ENCODE measurements at regions not wholly inside any gene's neighbourhood (a gene's known extent, or its start where the extent isn't known, plus 50 kb on each side); places are given as distances from the start of the nearest gene placed in this dataset.

DNA sequence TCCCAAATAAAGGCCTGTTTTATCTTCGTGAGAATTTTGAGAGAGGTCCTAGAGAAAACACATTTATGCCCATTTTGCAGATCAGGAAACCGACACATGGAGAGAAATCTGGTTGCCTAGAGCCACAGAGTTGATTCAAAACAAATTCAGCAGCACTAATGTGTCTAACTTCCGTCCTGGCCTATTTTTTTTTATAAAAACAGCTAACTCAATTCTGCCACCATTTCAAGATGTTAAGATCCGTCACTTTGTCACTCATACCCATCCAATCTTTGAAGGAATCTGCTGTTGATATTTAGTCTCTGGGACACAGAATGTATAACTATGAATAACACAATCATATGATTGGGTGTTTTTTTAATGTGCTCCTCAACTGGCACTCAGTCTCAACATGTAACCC, 611.1 kb upstream of the ARID1B start:
- intact Hi-C loops (cut with micrococcal nuclease): loop anchor here in 1 of 2 donors (2.0 to 5.0 kb wide), 3 partner anchors 27 to 231 kb away; no protein-coding TSS in a partner anchor
- Mint-ChIP-seq H3K27me3 (peaks cover 0 to 3% (median 0%) of the 10 kb centered on the region in 5 donors), H3K4me3 (peak overlapping the region in 4 of 10 donors; percentile 21 to 68 (median 28)), H3K27ac (peak overlapping the region in 8 of 9 donors; percentile 9 to 89 (median 80)), H3K9me3 (no peaks in the 10 kb centered on the region), H3K36me3 (peaks cover 0 to 4% (median 0%) of the 10 kb centered on the region in 5 donors), H3K4me1 (peaks cover 9 to 65% (median 38%) of the 10 kb centered on the region in 7 donors)
- POLR2A ChIA-PET: no interaction called here
- Histone ChIP-seq H3K27ac (ENCODE audit: low read depth, low read length) (no peak overlapping the region), H3K36me3 (ENCODE audit: control insufficient read depth in 2 of 3, insufficient read depth in 3 of 3, low read length in 3 of 3) (no peaks in the 10 kb centered on the region), H3K9me3 (ENCODE audit: control insufficient read depth in 2 of 3, low read length in 3 of 3) (no peaks in the 10 kb centered on the region), H3K4me1 (ENCODE audit: control insufficient read depth in 2 of 2, insufficient read depth in 2 of 2, low read length in 2 of 2) (peaks cover 0 to 7% of the 10 kb centered on the region in 2 donors), H3K4me3 (ENCODE audit: low read length) (no peak overlapping the region), H3K27me3 (ENCODE audit: control insufficient read depth in 2 of 2, insufficient read depth in 2 of 2, low read length in 2 of 2) (no peaks in the 10 kb centered on the region)
- ATAC-seq (no peak), DNase-seq (peak in 3 of 9 donors; percentile 39 to 59 (median 43))
- CTCF ChIA-PET: no interaction called here

DNA sequence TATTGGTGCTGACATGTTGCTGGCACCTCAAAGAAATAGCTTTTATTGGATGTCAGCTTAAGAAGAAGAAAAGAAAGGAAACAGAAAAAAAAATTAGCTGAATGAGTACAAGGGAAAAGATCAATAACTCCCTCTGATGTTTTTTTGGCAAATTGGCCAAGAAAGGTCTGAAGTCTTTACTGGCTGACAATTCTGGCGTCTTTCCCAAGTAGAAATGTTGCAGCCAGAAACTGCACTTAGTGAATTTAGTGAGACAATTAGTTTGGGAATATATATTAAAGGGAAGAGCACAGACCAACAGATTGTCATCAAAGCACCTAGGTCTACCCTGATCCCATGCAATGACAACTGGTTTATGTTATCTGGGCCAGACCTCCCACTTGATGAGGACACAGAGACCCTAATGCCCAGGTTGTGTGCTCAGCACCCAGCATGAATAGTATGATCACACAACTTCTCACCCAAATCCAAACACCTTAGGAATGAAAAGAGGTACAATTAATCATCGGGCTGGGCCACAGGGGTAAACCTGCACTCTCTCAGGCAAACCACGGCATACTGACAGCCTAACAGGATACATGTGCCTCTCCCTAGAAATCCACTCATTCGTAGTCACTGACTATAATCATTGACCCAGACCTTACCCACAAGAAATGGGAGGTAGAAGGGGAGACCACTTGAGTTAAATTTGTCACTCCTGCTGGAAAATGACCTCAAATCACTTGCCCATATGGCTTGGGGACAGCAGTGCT, 612.3 kb upstream of the ARID1B start:
- Mint-ChIP-seq H3K27ac (peak overlapping the region in 5 of 9 donors; percentile 14 to 78 (median 56)), H3K9me3 (no peaks in the 10 kb centered on the region), H3K27me3 (peaks cover 0 to 3% (median 0%) of the 10 kb centered on the region in 5 donors), H3K36me3 (peaks cover 0 to 4% (median 0%) of the 10 kb centered on the region in 5 donors), H3K4me3 (peak overlapping the region in 1 of 10 donors; percentile 68), H3K4me1 (peaks cover 9 to 63% (median 38%) of the 10 kb centered on the region in 7 donors)
- Histone ChIP-seq H3K4me1 (ENCODE audit: control insufficient read depth in 2 of 2, insufficient read depth in 2 of 2, low read length in 2 of 2) (peaks cover 0 to 7% of the 10 kb centered on the region in 2 donors), H3K27ac (ENCODE audit: low read depth, low read length) (no peak overlapping the region), H3K4me3 (ENCODE audit: low read length) (no peak overlapping the region), H3K27me3 (ENCODE audit: control insufficient read depth in 2 of 2, insufficient read depth in 2 of 2, low read length in 2 of 2) (no peaks in the 10 kb centered on the region), H3K36me3 (ENCODE audit: control insufficient read depth in 2 of 3, insufficient read depth in 3 of 3, low read length in 3 of 3) (no peaks in the 10 kb centered on the region), H3K9me3 (ENCODE audit: control insufficient read depth in 2 of 3, low read length in 3 of 3) (no peaks in the 10 kb centered on the region)
- POLR2A ChIA-PET: interaction anchor here (0.6 kb wide), 1 partner anchor 230 kb away, joined by 3 read pairs; no protein-coding TSS in a partner anchor
- intact Hi-C loops (cut with micrococcal nuclease): loop anchor here in 1 of 2 donors (5.0 kb wide), 2 partner anchors 102 to 232 kb away; no protein-coding TSS in a partner anchor
- CTCF ChIA-PET: no interaction called here
- DNase-seq (no peak), ATAC-seq (no peak)

DNA sequence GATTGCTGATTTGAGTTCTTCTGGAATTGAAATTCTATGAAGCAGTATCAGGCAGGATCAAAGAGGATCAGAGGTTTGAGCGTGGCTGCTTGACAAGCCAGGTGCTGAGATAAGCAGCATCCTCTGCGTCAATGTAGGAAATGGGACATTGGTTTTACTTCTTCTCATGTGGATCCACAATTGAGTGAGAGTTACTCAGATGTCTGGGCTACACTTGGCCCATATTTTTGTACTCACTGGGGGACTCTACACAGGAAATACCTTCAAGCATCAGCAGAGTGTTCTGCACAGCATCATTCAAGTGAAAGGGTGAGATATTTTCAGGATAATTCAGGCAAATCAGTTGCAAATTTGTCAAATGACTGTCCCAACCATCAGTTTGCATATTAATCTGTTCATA, 613.9 kb upstream of the ARID1B start:
- H3K27ac ChIP-seq (ENCODE audit: low read depth, low read length): no peak overlapping the region
- H3K27me3 ChIP-seq (ENCODE audit: control insufficient read depth in 2 of 2, insufficient read depth in 2 of 2, low read length in 2 of 2): no peaks in the 10 kb centered on the region
- intact Hi-C loops (cut with micrococcal nuclease): no loop called here
- no peak overlapping the region for H3K4me3 ChIP-seq (ENCODE audit: low read length)
- ATAC-seq (peak; percentile 65), DNase-seq (peak in 7 of 9 donors; percentile 23 to 63 (median 31))
- no peaks in the 10 kb centered on the region for H3K9me3 Mint-ChIP-seq
- H3K9me3 ChIP-seq (ENCODE audit: control insufficient read depth in 2 of 3, low read length in 3 of 3): no peaks in the 10 kb centered on the region
- peaks cover 0 to 4% (median 0%) of the 10 kb centered on the region in 5 donors for H3K36me3 Mint-ChIP-seq
- H3K4me1 Mint-ChIP-seq: peaks cover 9 to 57% (median 37%) of the 10 kb centered on the region in 7 donors
- H3K27me3 Mint-ChIP-seq: peaks cover 0 to 3% (median 0%) of the 10 kb centered on the region in 5 donors
- H3K4me3 Mint-ChIP-seq: peak overlapping the region in 3 of 10 donors; percentile 4 to 57 (median 19)
- H3K27ac Mint-ChIP-seq: peak overlapping the region in 4 of 9 donors; percentile 10 to 77 (median 68)
- H3K4me1 ChIP-seq (ENCODE audit: control insufficient read depth in 2 of 2, insufficient read depth in 2 of 2, low read length in 2 of 2): peaks cover 0 to 7% of the 10 kb centered on the region in 2 donors
- no peaks in the 10 kb centered on the region for H3K36me3 ChIP-seq (ENCODE audit: control insufficient read depth in 2 of 3, insufficient read depth in 3 of 3, low read length in 3 of 3)
- ChIA-PET POLR2A (no interaction called here), CTCF (no interaction called here)

DNA sequence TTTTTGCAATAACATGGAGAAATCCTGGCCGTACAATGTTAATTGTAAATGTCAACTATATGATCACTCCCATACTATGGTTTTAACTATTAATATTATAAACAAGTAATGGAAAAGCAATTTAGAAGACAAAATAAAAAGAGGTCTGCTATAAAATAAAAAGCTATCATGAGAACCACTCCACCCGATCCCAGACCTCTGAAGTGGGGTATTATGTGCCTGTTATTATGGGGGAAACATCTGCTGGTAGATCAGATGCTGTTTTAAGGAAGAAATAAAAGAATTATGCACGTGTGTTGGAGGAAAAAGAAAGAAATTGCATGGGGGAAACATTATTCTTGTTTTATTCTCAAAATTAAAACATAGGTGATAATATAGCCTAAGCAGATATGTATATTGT, 615.7 kb upstream of the ARID1B start:
- ATAC-seq (no peak), DNase-seq (no peak)
- no peak overlapping the region for H3K4me3 ChIP-seq (ENCODE audit: low read length)
- Mint-ChIP-seq H3K4me3 (no peak overlapping the region), H3K27ac (no peak overlapping the region), H3K4me1 (peaks cover 3 to 43% (median 21%) of the 10 kb centered on the region in 7 donors), H3K9me3 (no peaks in the 10 kb centered on the region), H3K27me3 (peaks cover 0 to 3% (median 0%) of the 10 kb centered on the region in 5 donors), H3K36me3 (peaks cover 0 to 7% (median 0%) of the 10 kb centered on the region in 5 donors)
- intact Hi-C loops (cut with micrococcal nuclease): no loop called here
- H3K9me3 ChIP-seq (ENCODE audit: control insufficient read depth in 2 of 3, low read length in 3 of 3): no peaks in the 10 kb centered on the region
- no peaks in the 10 kb centered on the region for H3K36me3 ChIP-seq (ENCODE audit: control insufficient read depth in 2 of 3, insufficient read depth in 3 of 3, low read length in 3 of 3)
- no peaks in the 10 kb centered on the region for H3K27me3 ChIP-seq (ENCODE audit: control insufficient read depth in 2 of 2, insufficient read depth in 2 of 2, low read length in 2 of 2)
- no peak overlapping the region for H3K27ac ChIP-seq (ENCODE audit: low read depth, low read length)
- POLR2A ChIA-PET: interaction anchor here (0.7 kb wide), 1 partner anchor 185 kb away, joined by 3 read pairs; no protein-coding TSS in a partner anchor
- CTCF ChIA-PET: no interaction called here
- no peaks in the 10 kb centered on the region for H3K4me1 ChIP-seq (ENCODE audit: control insufficient read depth in 2 of 2, insufficient read depth in 2 of 2, low read length in 2 of 2)

DNA sequence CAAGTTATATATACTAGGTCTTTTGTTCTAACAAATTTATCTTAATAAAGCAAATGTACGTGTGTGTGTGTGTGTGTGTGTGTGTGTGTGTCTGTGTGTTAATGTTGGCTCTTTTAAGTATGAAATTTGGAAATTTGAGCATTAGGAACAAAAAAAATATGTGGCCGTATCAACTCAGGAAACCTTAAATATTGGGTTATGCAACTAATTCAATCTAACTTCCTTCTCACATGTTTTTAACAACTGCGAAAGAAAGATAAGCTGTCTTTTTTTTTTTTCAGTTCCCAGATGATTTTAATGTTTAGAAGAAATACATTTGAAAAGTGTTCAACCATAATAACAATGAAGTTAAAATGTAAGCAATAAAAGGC, 616.4 kb upstream of the ARID1B start:
- Histone ChIP-seq H3K4me3 (ENCODE audit: low read length) (no peak overlapping the region), H3K27me3 (ENCODE audit: control insufficient read depth in 2 of 2, insufficient read depth in 2 of 2, low read length in 2 of 2) (no peaks in the 10 kb centered on the region), H3K27ac (ENCODE audit: low read depth, low read length) (no peak overlapping the region), H3K4me1 (ENCODE audit: control insufficient read depth in 2 of 2, insufficient read depth in 2 of 2, low read length in 2 of 2) (no peaks in the 10 kb centered on the region), H3K9me3 (ENCODE audit: control insufficient read depth in 2 of 3, low read length in 3 of 3) (no peaks in the 10 kb centered on the region), H3K36me3 (ENCODE audit: control insufficient read depth in 2 of 3, insufficient read depth in 3 of 3, low read length in 3 of 3) (no peaks in the 10 kb centered on the region)
- ChIA-PET CTCF (no interaction called here), POLR2A (interaction anchor here (0.7 kb wide), 1 partner anchor 186 kb away, joined by 3 read pairs; no protein-coding TSS in a partner anchor)
- no peaks in the 10 kb centered on the region for H3K9me3 Mint-ChIP-seq
- no peak for ATAC-seq
- no peak overlapping the region for H3K27ac Mint-ChIP-seq
- DNase-seq: no peak
- intact Hi-C loops (cut with micrococcal nuclease): no loop called here
- H3K27me3 Mint-ChIP-seq: peaks cover 0 to 3% (median 0%) of the 10 kb centered on the region in 5 donors
- peaks cover 0 to 8% (median 0%) of the 10 kb centered on the region in 5 donors for H3K36me3 Mint-ChIP-seq
- H3K4me1 Mint-ChIP-seq: peaks cover 1 to 41% (median 16%) of the 10 kb centered on the region in 7 donors
- no peak overlapping the region for H3K4me3 Mint-ChIP-seq

DNA sequence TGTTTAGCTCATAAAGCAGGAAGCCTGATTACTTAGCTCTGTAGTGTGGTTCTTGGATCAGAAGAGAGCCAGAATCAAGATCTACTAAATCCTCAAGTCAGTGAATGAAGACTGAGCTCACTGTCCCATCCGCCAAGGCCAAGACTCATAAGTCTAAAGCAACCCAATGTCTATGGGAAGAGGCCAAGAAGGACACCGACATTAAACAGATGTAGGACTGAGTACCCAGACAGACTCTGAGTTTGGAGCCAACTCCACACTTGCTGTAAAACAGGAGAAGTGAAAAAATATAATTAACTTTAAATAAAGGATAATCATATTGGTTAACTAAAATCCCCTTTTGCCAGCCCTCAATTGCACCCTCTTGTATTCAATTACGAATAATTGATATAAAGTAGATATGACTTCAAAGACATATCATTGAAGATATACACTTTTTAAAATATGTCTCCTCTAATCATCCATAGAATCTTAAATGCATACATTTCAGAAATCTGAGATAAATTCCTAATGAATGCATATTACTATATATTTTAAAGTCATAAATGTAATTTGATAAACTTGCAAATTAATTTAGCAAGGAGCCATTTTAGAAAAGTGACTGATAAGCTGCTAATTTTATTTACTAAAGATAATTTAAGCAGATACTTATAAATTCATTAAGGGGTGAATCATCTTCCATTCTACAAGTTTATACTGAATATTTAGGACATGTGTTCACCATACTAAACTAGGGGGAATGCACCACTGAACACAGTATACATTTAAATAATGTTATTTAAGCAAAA, 617.0 kb upstream of the ARID1B start:
- CTCF ChIA-PET: no interaction called here
- no peak for DNase-seq
- no peaks in the 10 kb centered on the region for H3K9me3 Mint-ChIP-seq
- no peak overlapping the region for H3K27ac Mint-ChIP-seq
- H3K4me1 ChIP-seq (ENCODE audit: control insufficient read depth in 2 of 2, insufficient read depth in 2 of 2, low read length in 2 of 2): no peaks in the 10 kb centered on the region
- H3K4me1 Mint-ChIP-seq: peaks cover 1 to 35% (median 16%) of the 10 kb centered on the region in 7 donors
- no peaks in the 10 kb centered on the region for H3K36me3 ChIP-seq (ENCODE audit: control insufficient read depth in 2 of 3, insufficient read depth in 3 of 3, low read length in 3 of 3)
- no peak overlapping the region for H3K4me3 Mint-ChIP-seq
- peaks cover 0 to 3% (median 0%) of the 10 kb centered on the region in 5 donors for H3K27me3 Mint-ChIP-seq
- H3K27ac ChIP-seq (ENCODE audit: low read depth, low read length): no peak overlapping the region
- POLR2A ChIA-PET: no interaction called here
- no peaks in the 10 kb centered on the region for H3K9me3 ChIP-seq (ENCODE audit: control insufficient read depth in 2 of 3, low read length in 3 of 3)
- no peak overlapping the region for H3K4me3 ChIP-seq (ENCODE audit: low read length)
- intact Hi-C loops (cut with micrococcal nuclease): no loop called here
- ATAC-seq: no peak
- peaks cover 0 to 8% (median 0%) of the 10 kb centered on the region in 5 donors for H3K36me3 Mint-ChIP-seq
- H3K27me3 ChIP-seq (ENCODE audit: control insufficient read depth in 2 of 2, insufficient read depth in 2 of 2, low read length in 2 of 2): no peaks in the 10 kb centered on the region

Measured in naive thymus-derived CD4-positive, alpha-beta T cell (primary cell).